Forelimb muscle (tissue), 1 donor: ENCODE measurements at regions not wholly inside any gene's neighbourhood (a gene's known extent, or its start where the extent isn't known, plus 50 kb on each side); places are given as distances from the start of the nearest gene placed in this dataset.

Experiments used
- DNase-seq: peaks from one replicate; pipeline ENCODE4 v3.0.0-alpha.2; 2013; ENCODE audit warnings: low read depth

- DNase-seq = no peak
Measured at GRCh38 chr9:126221480-126221879, 105.1 kb upstream of the MVB12B start.

- no peak for DNase-seq
Measured at GRCh38 chr9:126222363-126222834, 104.2 kb upstream of the MVB12B start.

- DNase-seq = no peak
Measured at GRCh38 chr9:126222835-126223431, 103.7 kb upstream of the MVB12B start.

GRCh38 chr9:126223798-126224531, 102.7 kb upstream of the MVB12B start:
- no peak for DNase-seq

GRCh38 chr9:126225611-126226609, 100.7 kb upstream of the MVB12B start:
- no peak for DNase-seq

GRCh38 chr9:126226991-126227936, 99.4 kb upstream of the MVB12B start:
- no peak for DNase-seq

- DNase-seq = no peak
Measured at GRCh38 chr9:126228111-126228780, 98.4 kb upstream of the MVB12B start.

- DNase-seq = peak; percentile 38
Measured at GRCh38 chr9:126228781-126229444, 97.7 kb upstream of the MVB12B start.

GRCh38 chr9:126229501-126229900, 97.1 kb upstream of the MVB12B start:
- no peak for DNase-seq

- no peak for DNase-seq
Measured at GRCh38 chr9:126230692-126231091, 95.9 kb upstream of the MVB12B start.

- DNase-seq = no peak
Measured at GRCh38 chr9:126232461-126232860, 94.2 kb upstream of the MVB12B start.

GRCh38 chr9:126233175-126233574, 93.5 kb upstream of the MVB12B start:
- no peak for DNase-seq

- no peak for DNase-seq
Measured at GRCh38 chr9:126233913-126234525, 92.6 kb upstream of the MVB12B start.

GRCh38 chr9:126234681-126235335, 91.8 kb upstream of the MVB12B start:
- no peak for DNase-seq

GRCh38 chr9:126235336-126236243, 91.0 kb upstream of the MVB12B start:
- no peak for DNase-seq

- DNase-seq = no peak
Measured at GRCh38 chr9:126236273-126236672, 90.4 kb upstream of the MVB12B start.

- no peak for DNase-seq
Measured at GRCh38 chr9:126238415-126238814, 88.2 kb upstream of the MVB12B start.

- DNase-seq = no peak
Measured at GRCh38 chr9:126239515-126239914, 87.1 kb upstream of the MVB12B start.
